SU-DHL-6 (cell line): ENCODE measurements at regions not wholly inside any gene's neighbourhood (a gene's known extent, or its start where the extent isn't known, plus 50 kb on each side); places are given as distances from the start of the nearest gene placed in this dataset.

Experiments
- H2AFZ ChIP-seq: fragments of 200-600 bp; sonication (generic); 2 replicates; pipeline ENCODE4 v1.6.1; 2014; ENCODE audit warnings: low read depth, mild to moderate bottlenecking, moderate library complexity, mixed read lengths, antibody characterized with exemption, low read length; ENCODE audit not compliant: severe bottlenecking
- H3F3A ChIP-seq: fragments of 200-600 bp; shearing (Covaris generic); 2 replicates; pipeline ENCODE4 v1.6.0; 2016; ENCODE audit warnings: antibody characterized with exemption, mild to moderate bottlenecking; ENCODE audit not compliant: insufficient read depth
- H3K27ac ChIP-seq: fragments of 200-600 bp; sonication (generic); 2 replicates; pipeline ENCODE4 v1.5.1; 2016; ENCODE audit warnings: low read depth, mild to moderate bottlenecking, low read length, moderate library complexity, mixed read lengths
- H3K27me3 ChIP-seq: fragments of 200-600 bp; sonication (generic), shearing (Covaris generic); 2 replicates; pipeline ENCODE4 v1.6.0; 2014; ENCODE audit warnings: mild to moderate bottlenecking, low read length
- H3K36me3 ChIP-seq: fragments of 200-600 bp; sonication (generic); 2 replicates; pipeline ENCODE4 v1.6.1; 2014; ENCODE audit warnings: mild to moderate bottlenecking, low read length, mixed read lengths
- H3K4me2 ChIP-seq: fragments of 300-600, 200-600 bp; shearing (Covaris generic), sonication (generic); 2 replicates; pipeline ENCODE4 v1.6.0; 2014; ENCODE audit warnings: low read length, low read depth, mild to moderate bottlenecking; ENCODE audit not compliant: poor library complexity, severe bottlenecking
- H3K4me3 ChIP-seq: fragments of 200-600 bp; sonication (generic); 2 replicates; pipeline ENCODE4 v1.5.1; 2014; ENCODE audit warnings: antibody characterized with exemption, low read length, mild to moderate bottlenecking, mixed read lengths; ENCODE audit not compliant: insufficient read depth, poor library complexity, severe bottlenecking
- H3K79me2 ChIP-seq: fragments of 200-600 bp; sonication (generic); 2 replicates; pipeline ENCODE4 v1.6.1; 2014; ENCODE audit warnings: mild to moderate bottlenecking, low read length, moderate library complexity; ENCODE audit not compliant: insufficient read depth
- H3K9ac ChIP-seq: fragments of 200-600 bp; sonication (generic); 2 replicates; pipeline ENCODE4 v1.7.0; 2014; ENCODE audit warnings: mild to moderate bottlenecking, low read length
- H3K9me2 ChIP-seq: fragments of 200-600 bp; sonication (generic); replicated peaks from 2 replicates; pipeline ENCODE4 v1.6.1; 2014; ENCODE audit warnings: low read length; ENCODE audit not compliant: insufficient read depth
- H3K9me3 ChIP-seq: fragments of 200-600 bp; sonication (generic); 2 replicates; pipeline ENCODE4 v1.6.1; 2014; ENCODE audit warnings: low read length, mixed read lengths; ENCODE audit not compliant: insufficient read depth
- H4K20me1 ChIP-seq: fragments of 200-600 bp; sonication (generic); 2 replicates; pipeline ENCODE4 v1.6.1; 2014; ENCODE audit warnings: low read depth, mild to moderate bottlenecking, antibody characterized with exemption, low read length, moderate library complexity, mixed read lengths
- CTCF ChIP-seq: fragments of 200-600 bp; sonication (generic); IDR thresholded peaks from one replicate; pipeline ENCODE4 v1.5.1; 2017; ENCODE audit warnings: antibody characterized with exemption, mild to moderate bottlenecking, low read length, moderate library complexity; ENCODE audit not compliant: insufficient read depth, poor library complexity, severe bottlenecking
- EZH2phosphoT487 ChIP-seq: fragments of 200-600 bp; sonication (generic), shearing (Covaris generic); conservative IDR thresholded peaks from 2 replicates; pipeline ENCODE4 v1.6.1; 2018; ENCODE audit warnings: mild to moderate bottlenecking, antibody characterized with exemption, low read length, moderate library complexity, mixed read lengths

DNA sequence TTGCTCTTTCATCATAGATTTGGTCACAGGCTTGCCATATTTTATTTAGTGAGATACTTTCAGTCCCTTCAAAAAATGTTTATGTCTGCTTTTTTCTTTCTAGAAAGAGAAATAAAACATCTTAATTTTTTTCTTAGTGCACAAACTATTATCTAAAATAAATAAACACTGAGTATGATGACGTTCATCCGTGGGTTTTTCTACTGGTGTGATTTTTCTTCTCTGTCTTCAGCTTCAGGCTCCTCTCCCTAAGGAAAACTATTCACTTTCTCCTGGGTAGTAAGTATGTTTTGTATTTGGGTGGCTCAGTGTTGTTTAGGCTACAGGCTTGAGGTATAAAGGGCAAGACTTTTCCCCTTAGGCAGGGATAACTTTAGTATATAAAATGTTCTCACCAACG, 154.7 kb downstream of the DACT1 start:
- Histone ChIP-seq H3K27me3 (no peaks in the 10 kb centered on the region), H3K9me2 (no peaks in the 10 kb centered on the region), H3K9me3 (no peaks in the 10 kb centered on the region), H3K4me3 (no peak overlapping the region), H3K27ac (no peak overlapping the region), H2AFZ (no peak overlapping the region), H3K79me2 (no peaks in the 10 kb centered on the region), H4K20me1 (no peaks in the 10 kb centered on the region), H3K9ac (no peak overlapping the region), H3F3A (no peaks in the 10 kb centered on the region), H3K36me3 (no peaks in the 10 kb centered on the region), H3K4me2 (no peak overlapping the region)
- TF ChIP-seq EZH2phosphoT487 = no peak
- no peak for TF ChIP-seq CTCF

DNA sequence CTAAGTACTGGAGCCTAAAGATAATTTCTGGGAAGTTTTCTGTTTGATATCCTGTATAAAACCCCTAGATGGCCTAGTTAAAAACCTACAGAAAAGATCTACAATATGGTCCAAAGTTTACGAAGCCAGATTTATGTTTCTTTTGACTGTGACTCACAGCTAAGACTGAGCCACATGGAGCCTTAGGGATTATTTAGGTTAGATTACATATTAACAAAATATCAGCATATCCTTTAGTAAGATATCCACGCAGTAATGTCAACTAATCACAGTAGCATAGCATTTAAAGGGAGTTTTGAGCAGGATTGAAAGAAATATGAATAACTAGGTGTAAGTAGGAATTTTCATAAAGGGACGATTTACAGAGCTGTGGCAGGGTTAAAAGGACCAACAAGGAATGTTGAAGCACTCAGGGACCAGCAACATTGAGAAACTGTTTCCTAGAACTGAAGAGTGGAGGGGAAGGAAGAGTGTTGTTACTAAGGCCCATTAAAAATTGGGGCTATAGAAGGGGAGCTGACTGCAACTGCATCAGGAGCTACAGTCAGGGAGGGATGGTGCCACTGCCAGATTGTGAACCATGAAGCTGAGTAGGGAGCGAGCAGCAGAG, 155.5 kb downstream of the DACT1 start:
- TF ChIP-seq EZH2phosphoT487 = no peak
- no peak for TF ChIP-seq CTCF
- H2AFZ ChIP-seq = no peak overlapping the region
- H3K9me3 ChIP-seq = no peaks in the 10 kb centered on the region
- no peak overlapping the region for H3K27ac ChIP-seq
- H3F3A ChIP-seq = no peaks in the 10 kb centered on the region
- H3K9ac ChIP-seq = no peak overlapping the region
- no peaks in the 10 kb centered on the region for H3K79me2 ChIP-seq
- no peaks in the 10 kb centered on the region for H4K20me1 ChIP-seq
- H3K9me2 ChIP-seq = no peaks in the 10 kb centered on the region
- no peaks in the 10 kb centered on the region for H3K36me3 ChIP-seq
- no peak overlapping the region for H3K4me3 ChIP-seq
- no peak overlapping the region for H3K4me2 ChIP-seq
- no peaks in the 10 kb centered on the region for H3K27me3 ChIP-seq

- Histone ChIP-seq H3K9me3 (no peaks in the 10 kb centered on the region), H3F3A (no peaks in the 10 kb centered on the region), H3K4me2 (no peak overlapping the region), H3K4me3 (no peak overlapping the region), H3K36me3 (no peaks in the 10 kb centered on the region), H3K9me2 (no peaks in the 10 kb centered on the region), H3K9ac (no peak overlapping the region), H2AFZ (no peak overlapping the region), H3K79me2 (no peaks in the 10 kb centered on the region), H3K27ac (no peak overlapping the region), H3K27me3 (no peaks in the 10 kb centered on the region), H4K20me1 (no peaks in the 10 kb centered on the region)
- TF ChIP-seq CTCF (no peak), EZH2phosphoT487 (no peak)
These were observed 157.4 kb downstream of the DACT1 start for GRCh38 chr14:58794993-58795762.
